SKM-1 treated with dmso at 0.1 percent for 144 hours (cell line): ENCODE measurements at regions not wholly inside any gene's neighbourhood (a gene's known extent, or its start where the extent isn't known, plus 50 kb on each side); places are given as distances from the start of the nearest gene placed in this dataset.

Source experiments
- DNase-seq: peaks from one replicate; lab custom pipeline; 2025; ENCODE audit not compliant: unreplicated experiment; lab: John Stamatoyannopoulos, UW

GRCh38 chr2:51624995-51625394, 593.1 kb upstream of the NRXN1 start:
- DNase-seq, result no peak

GRCh38 chr2:51620796-51621195, 588.9 kb upstream of the NRXN1 start:
- no peak for DNase-seq

GRCh38 chr2:51619961-51620360, 588.0 kb upstream of the NRXN1 start:
- no peak for DNase-seq

GRCh38 chr2:51612387-51612786, 580.5 kb upstream of the NRXN1 start:
- no peak for DNase-seq

GRCh38 chr2:51601706-51602105, 569.8 kb upstream of the NRXN1 start:
- no peak for DNase-seq

- DNase-seq, result no peak
Observed at GRCh38 chr2:51597086-51597485, 565.2 kb upstream of the NRXN1 start.

- no peak for DNase-seq
Observed at GRCh38 chr2:51595836-51596235, 563.9 kb upstream of the NRXN1 start.

- DNase-seq, result no peak
Observed at GRCh38 chr2:51581636-51582267, 549.8 kb upstream of the NRXN1 start.

- no peak for DNase-seq
Observed at GRCh38 chr2:51579412-51579811, 547.5 kb upstream of the NRXN1 start.

- DNase-seq, result no peak
Observed at GRCh38 chr2:51575181-51575580, 543.2 kb upstream of the NRXN1 start.

- no peak for DNase-seq
Observed at GRCh38 chr2:51559026-51559425, 527.1 kb upstream of the NRXN1 start.

GRCh38 chr2:51553476-51553875, 521.5 kb upstream of the NRXN1 start:
- DNase-seq, result no peak

- no peak for DNase-seq
Observed at GRCh38 chr2:51535763-51536162, 503.8 kb upstream of the NRXN1 start.

- no peak for DNase-seq
Observed at GRCh38 chr2:51534166-51534565, 502.2 kb upstream of the NRXN1 start.

- DNase-seq, result no peak
Observed at GRCh38 chr2:51528156-51528555, 496.2 kb upstream of the NRXN1 start.

GRCh38 chr2:51526766-51527165, 494.8 kb upstream of the NRXN1 start:
- no peak for DNase-seq

- DNase-seq, result peak; percentile 7
Observed at GRCh38 chr2:51516667-51517066, 484.7 kb upstream of the NRXN1 start.

- peak; percentile 55 for DNase-seq
Observed at GRCh38 chr2:51511002-51511401, 479.1 kb upstream of the NRXN1 start.

- DNase-seq, result peak; percentile 86
Observed at GRCh38 chr2:51510303-51510702, 478.4 kb upstream of the NRXN1 start.

GRCh38 chr2:51505533-51505932, 473.6 kb upstream of the NRXN1 start:
- DNase-seq, result no peak

GRCh38 chr2:51490576-51491234, 458.8 kb upstream of the NRXN1 start:
- no peak for DNase-seq

- no peak for DNase-seq
Observed at GRCh38 chr2:51484605-51485004, 452.7 kb upstream of the NRXN1 start.

GRCh38 chr2:51483720-51484119, 451.8 kb upstream of the NRXN1 start:
- DNase-seq, result no peak
